Keratinocyte (primary cell): ENCODE measurements at regions not wholly inside any gene's neighbourhood (a gene's known extent, or its start where the extent isn't known, plus 50 kb on each side); places are given as distances from the start of the nearest gene placed in this dataset.

ENCODE experiments used
- CTCF ChIP-seq, 3 experiments: IDR thresholded peaks in 1 of 3; conservative IDR thresholded peaks in 1 of 3; optimal IDR thresholded peaks in 1 of 3; 2 replicates in 2 of 3; 3 replicates in 1 of 3; pipeline versions ENCODE3 to v1.5.1; 2011; ENCODE audit warnings: low read length in 3 of 3, mild to moderate bottlenecking in 3 of 3, moderate library complexity in 2 of 3, control low read depth in 1 of 3, inconsistent platforms in 1 of 3; ENCODE audit not compliant: insufficient read depth in 2 of 3; ENCODE audit errors: extremely low read depth in 1 of 3
- EZH2 ChIP-seq: IDR thresholded peaks from one replicate; pipeline ENCODE4 v1.6.1; 2012; ENCODE audit warnings: inconsistent platforms, mild to moderate bottlenecking, low read length, moderate library complexity

GRCh38 chr1:38283696-38284470, 237.3 kb upstream of the POU3F1 start:
- TF ChIP-seq EZH2 (no peak), CTCF (optimal IDR thresholded peaks at IDR 0.05 in 1 of 3, IDR thresholded peaks at IDR 0.05 in 1 of 3, conservative IDR thresholded peaks at IDR 0.05 in 1 of 3; ENCODE audit: extremely low read depth in 1 of 3, insufficient read depth in 2 of 3, low read length in 3 of 3) (no peak)
